ENCODE measurements at regions not wholly inside any gene's neighbourhood (a gene's known extent, or its start where the extent isn't known, plus 50 kb on each side); places are given as distances from the start of the nearest gene placed in this dataset.

DNA sequence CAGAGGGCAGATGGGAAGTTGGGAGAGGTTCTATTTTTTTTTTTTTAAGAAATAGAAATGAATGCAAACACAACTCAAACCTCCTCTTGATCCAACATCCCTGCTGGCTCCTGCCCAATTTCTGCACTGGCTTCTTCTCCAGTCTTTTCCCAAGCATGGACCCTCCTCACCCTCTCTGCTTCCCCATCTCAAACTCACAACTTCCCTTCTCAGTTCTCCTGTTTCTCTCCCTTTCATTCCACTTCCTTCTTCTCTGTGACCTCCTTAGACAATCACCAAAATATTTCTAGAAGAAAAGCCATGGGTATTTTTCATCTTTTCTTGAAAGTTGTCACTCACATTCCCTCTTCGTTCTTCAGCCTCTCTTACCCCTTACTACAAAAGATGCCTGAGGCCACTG, 85.2 kb upstream of the VPREB1 start:
- Histone ChIP-seq H3K9ac (ENCODE audit: low read depth in 2 of 2, low read length in 2 of 2) (no peak overlapping the region), H3K4me1 (no peaks in the 10 kb centered on the region), H3K36me3 (no peaks in the 10 kb centered on the region), H3K4me3 (no peak overlapping the region), H3K9me3 (no peaks in the 10 kb centered on the region), H3K27me3 (no peaks in the 10 kb centered on the region), H3K27ac (no peak overlapping the region)
- no peak for DNase-seq
- intact Hi-C loops (cut with DNase I) = loop anchor here (10.0 kb wide), 1 partner anchor 75 kb away; no protein-coding TSS in a partner anchor
- TF ChIP-seq, protein P1, sequence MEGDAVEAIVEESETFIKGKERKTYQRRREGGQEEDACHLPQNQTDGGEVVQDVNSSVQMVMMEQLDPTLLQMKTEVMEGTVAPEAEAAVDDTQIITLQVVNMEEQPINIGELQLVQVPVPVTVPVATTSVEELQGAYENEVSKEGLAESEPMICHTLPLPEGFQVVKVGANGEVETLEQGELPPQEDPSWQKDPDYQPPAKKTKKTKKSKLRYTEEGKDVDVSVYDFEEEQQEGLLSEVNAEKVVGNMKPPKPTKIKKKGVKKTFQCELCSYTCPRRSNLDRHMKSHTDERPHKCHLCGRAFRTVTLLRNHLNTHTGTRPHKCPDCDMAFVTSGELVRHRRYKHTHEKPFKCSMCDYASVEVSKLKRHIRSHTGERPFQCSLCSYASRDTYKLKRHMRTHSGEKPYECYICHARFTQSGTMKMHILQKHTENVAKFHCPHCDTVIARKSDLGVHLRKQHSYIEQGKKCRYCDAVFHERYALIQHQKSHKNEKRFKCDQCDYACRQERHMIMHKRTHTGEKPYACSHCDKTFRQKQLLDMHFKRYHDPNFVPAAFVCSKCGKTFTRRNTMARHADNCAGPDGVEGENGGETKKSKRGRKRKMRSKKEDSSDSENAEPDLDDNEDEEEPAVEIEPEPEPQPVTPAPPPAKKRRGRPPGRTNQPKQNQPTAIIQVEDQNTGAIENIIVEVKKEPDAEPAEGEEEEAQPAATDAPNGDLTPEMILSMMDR (IDR thresholded peaks at IDR 0.05) = no peak

DNA sequence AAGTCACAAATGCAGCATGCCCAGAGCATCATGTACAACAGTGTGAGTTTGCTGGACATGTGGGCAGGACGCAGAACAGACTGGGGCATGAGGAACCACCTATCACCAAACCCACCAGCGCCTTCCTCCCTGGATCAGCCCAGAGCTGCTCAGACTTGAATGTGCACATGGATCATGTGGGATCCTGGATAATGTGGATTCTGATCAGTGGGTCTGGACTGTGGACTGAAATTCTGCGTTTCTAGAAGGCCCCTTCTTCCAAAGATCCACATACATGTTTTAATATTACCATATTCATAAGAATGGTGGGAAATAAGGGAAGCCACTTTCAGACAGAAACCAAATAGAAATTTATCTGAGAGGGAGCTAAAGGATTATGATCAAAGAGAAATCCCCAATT, 85.6 kb upstream of the VPREB1 start:
- Histone ChIP-seq H3K27me3 (no peaks in the 10 kb centered on the region), H3K9ac (ENCODE audit: low read depth in 2 of 2, low read length in 2 of 2) (no peak overlapping the region), H3K9me3 (no peaks in the 10 kb centered on the region), H3K4me3 (no peak overlapping the region), H3K4me1 (no peaks in the 10 kb centered on the region), H3K36me3 (no peaks in the 10 kb centered on the region), H3K27ac (no peak overlapping the region)
- no peak for DNase-seq
- TF ChIP-seq, protein P1 (IDR thresholded peaks at IDR 0.05) = no peak
- intact Hi-C loops (cut with DNase I) = loop anchor here (10.0 kb wide), 1 partner anchor 76 kb away; no protein-coding TSS in a partner anchor

DNA sequence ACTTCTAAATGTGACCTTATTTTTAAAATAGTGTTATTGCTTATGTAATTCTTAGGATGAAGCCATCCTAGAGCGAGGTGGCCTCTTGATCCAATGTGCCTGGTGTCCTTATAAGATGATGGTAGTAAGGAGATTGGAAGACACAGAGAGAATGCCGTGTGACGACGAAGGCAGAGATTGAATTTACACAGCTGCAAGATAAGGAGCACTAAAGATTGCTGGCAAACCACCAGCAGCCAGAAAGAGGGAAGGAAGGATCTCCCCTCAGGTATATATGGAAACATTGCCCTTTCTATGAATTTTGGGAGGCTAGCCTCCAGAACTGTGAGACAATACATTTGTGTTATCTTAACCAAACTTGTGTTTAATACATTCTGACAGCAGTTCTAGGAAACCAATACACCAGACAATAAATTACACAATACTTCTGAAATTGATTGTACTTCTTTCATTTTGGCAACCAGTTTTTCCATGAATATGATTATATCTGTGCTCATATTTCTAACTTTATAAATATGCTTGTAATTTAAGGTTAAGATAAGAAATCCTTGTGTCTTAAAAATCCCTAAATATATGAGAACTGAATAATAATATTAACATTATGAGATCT, 86.3 kb upstream of the VPREB1 start:
- H3K9me3 ChIP-seq = no peaks in the 10 kb centered on the region
- H3K9ac ChIP-seq (ENCODE audit: low read depth in 2 of 2, low read length in 2 of 2) = no peak overlapping the region
- no peaks in the 10 kb centered on the region for H3K4me1 ChIP-seq
- H3K36me3 ChIP-seq = no peaks in the 10 kb centered on the region
- H3K27ac ChIP-seq = no peak overlapping the region
- TF ChIP-seq, protein P1 (IDR thresholded peaks at IDR 0.05) = no peak
- H3K27me3 ChIP-seq = no peaks in the 10 kb centered on the region
- H3K4me3 ChIP-seq = no peak overlapping the region
- DNase-seq = no peak
- intact Hi-C loops (cut with DNase I) = loop anchor here (10.0 kb wide), 1 partner anchor 76 kb away; no protein-coding TSS in a partner anchor

DNA sequence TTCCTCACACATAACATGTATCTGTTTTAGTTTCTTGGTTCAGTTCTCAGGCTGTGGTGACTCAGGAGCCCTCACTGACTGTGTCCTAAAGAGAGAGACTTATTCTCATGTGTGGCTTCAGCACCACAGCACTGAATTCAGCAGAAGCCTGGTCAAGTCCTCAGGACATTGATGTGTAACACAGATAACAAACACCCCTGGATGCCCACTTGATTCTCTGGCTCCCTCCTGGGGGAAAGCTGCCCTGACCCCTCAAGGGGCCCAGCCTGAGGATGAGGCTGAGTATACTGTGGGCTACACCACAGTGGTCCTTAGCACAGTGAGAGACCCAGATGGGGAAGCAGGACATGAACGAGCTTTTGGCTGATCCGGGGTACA, 87.2 kb upstream of the VPREB1 start:
- no peak overlapping the region for H3K27ac ChIP-seq
- intact Hi-C loops (cut with DNase I) = loop anchor here (10.0 kb wide), 1 partner anchor 77 kb away; no protein-coding TSS in a partner anchor
- no peaks in the 10 kb centered on the region for H3K9me3 ChIP-seq
- H3K4me3 ChIP-seq = no peak overlapping the region
- no peaks in the 10 kb centered on the region for H3K27me3 ChIP-seq
- H3K4me1 ChIP-seq = no peaks in the 10 kb centered on the region
- no peak for DNase-seq
- no peaks in the 10 kb centered on the region for H3K36me3 ChIP-seq
- H3K9ac ChIP-seq (ENCODE audit: low read depth in 2 of 2, low read length in 2 of 2) = no peak overlapping the region
- TF ChIP-seq, protein P1 (IDR thresholded peaks at IDR 0.05) = no peak

DNA sequence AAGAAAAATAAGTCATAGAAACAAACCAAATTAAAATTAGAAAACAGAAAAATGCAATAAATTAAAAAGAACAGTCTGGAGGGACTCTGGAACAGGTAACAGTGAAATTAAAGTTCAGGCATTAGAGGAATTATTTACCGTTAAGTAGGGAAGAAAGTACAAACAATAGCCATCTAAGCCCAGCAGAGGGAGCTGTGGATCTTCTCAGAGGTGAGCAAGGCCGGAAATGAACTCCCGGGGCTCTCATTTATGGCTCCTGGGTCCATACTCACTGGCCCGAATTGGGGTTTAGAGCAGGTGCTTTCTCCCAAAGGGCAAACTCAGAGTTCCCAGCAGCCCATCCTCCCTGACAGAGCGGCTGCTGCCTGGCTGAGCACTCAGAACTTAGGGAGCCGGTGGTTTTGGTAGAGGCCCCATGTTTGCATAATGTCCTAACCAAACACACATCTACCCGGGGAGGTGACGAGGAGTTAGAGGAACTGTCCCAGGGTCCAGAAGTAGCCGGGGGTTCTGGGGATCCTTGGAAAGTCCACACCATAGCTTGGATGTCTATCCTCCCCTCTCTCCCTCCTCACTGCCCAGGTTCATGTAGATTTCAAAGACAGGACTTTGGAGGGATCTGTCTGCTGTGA, 87.8 kb upstream of the VPREB1 start:
- intact Hi-C loops (cut with DNase I) = loop anchor here (10.0 kb wide), 1 partner anchor 78 kb away; no protein-coding TSS in a partner anchor
- no peaks in the 10 kb centered on the region for H3K4me1 ChIP-seq
- peak; percentile 65 for DNase-seq
- H3K27me3 ChIP-seq = no peaks in the 10 kb centered on the region
- H3K9ac ChIP-seq (ENCODE audit: low read depth in 2 of 2, low read length in 2 of 2) = no peak overlapping the region
- H3K36me3 ChIP-seq = no peaks in the 10 kb centered on the region
- no peaks in the 10 kb centered on the region for H3K9me3 ChIP-seq
- TF ChIP-seq, protein P1 (IDR thresholded peaks at IDR 0.05) = peak; percentile 56
- no peak overlapping the region for H3K4me3 ChIP-seq
- no peak overlapping the region for H3K27ac ChIP-seq

Data from colonic mucosa (tissue), 4 donors.